DND-41 (cell line): ENCODE measurements at regions not wholly inside any gene's neighbourhood (a gene's known extent, or its start where the extent isn't known, plus 50 kb on each side); places are given as distances from the start of the nearest gene placed in this dataset.
"Not testable (repeated sequence)": the region's sequence is repeated elsewhere in the genome, so short reads cannot be mapped to it uniquely, and the experiment has no call there.

ENCODE experiments used
- ATAC-seq: fragments of 200-7000 bp; cut with Tn5 transposase; 3 replicates; pipeline ENCODE4 v1.9.1; 2021; ENCODE audit warnings: low read depth; ENCODE audit not compliant: insufficient read depth
- DNase-seq: peaks from one replicate; pipeline ENCODE4 v3.0.0-alpha.2; 2020
- H2AFZ ChIP-seq: 2 replicates; pipeline ENCODE4 v1.6.0; 2012; ENCODE audit warnings: low read depth, low read length
- H3K27ac ChIP-seq: 2 replicates; pipeline ENCODE4 v1.5.1; 2012; ENCODE audit warnings: low read length, inconsistent platforms
- H3K27me3 ChIP-seq: fragments of 200-600 bp; sonication (generic); 2 replicates; pipeline ENCODE4 v1.6.0; 2012; ENCODE audit warnings: low read length, mild to moderate bottlenecking, inconsistent platforms; ENCODE audit not compliant: insufficient read depth, poor library complexity
- H3K36me3 ChIP-seq: 2 replicates; pipeline ENCODE4 v1.5.1; 2012; ENCODE audit warnings: low read length, inconsistent platforms; ENCODE audit not compliant: insufficient read depth
- H3K4me1 ChIP-seq: 2 replicates; pipeline ENCODE4 v1.5.1; 2012; ENCODE audit warnings: mild to moderate bottlenecking, low read length; ENCODE audit not compliant: insufficient read depth
- H3K4me2 ChIP-seq: 2 replicates; pipeline ENCODE4 v1.6.0; 2012; ENCODE audit warnings: mild to moderate bottlenecking, moderate library complexity, low read length, inconsistent platforms; ENCODE audit not compliant: insufficient read depth
- H3K4me3 ChIP-seq, 2 experiments: fragments of 200-600 bp in 1 of 2; shearing (Covaris generic) in 1 of 2; 2 replicates each; pipeline ENCODE4 v1.5.1; 2012 to 2016; ENCODE audit warnings: inconsistent platforms in 2 of 2, low read length in 2 of 2, mild to moderate bottlenecking in 2 of 2, low read depth in 1 of 2, moderate library complexity in 1 of 2
- H3K79me2 ChIP-seq: 2 replicates; pipeline ENCODE4 v1.6.0; 2012; ENCODE audit warnings: low read length, inconsistent platforms; ENCODE audit not compliant: insufficient read depth
- H3K9ac ChIP-seq: 2 replicates; pipeline ENCODE4 v1.6.0; 2012; ENCODE audit warnings: low read depth, mild to moderate bottlenecking, inconsistent platforms, low read length, moderate library complexity
- H3K9me3 ChIP-seq: 2 replicates; pipeline ENCODE4 v1.5.1; 2012; ENCODE audit warnings: low read length, moderate library complexity, mild to moderate bottlenecking, inconsistent platforms; ENCODE audit not compliant: insufficient read depth, severe bottlenecking
- H4K20me1 ChIP-seq: 2 replicates; pipeline ENCODE4 v1.6.0; 2012; ENCODE audit warnings: low read length; ENCODE audit not compliant: insufficient read depth
- CTCF ChIP-seq: IDR thresholded peaks from 2 replicates; pipeline ENCODE4 v1.5.1; 2012; ENCODE audit warnings: borderline replicate concordance, low read length, moderate library complexity, mild to moderate bottlenecking; ENCODE audit not compliant: poor library complexity, severe bottlenecking; ENCODE audit errors: extremely low read depth
- EZH2 ChIP-seq: IDR thresholded peaks from 3 replicates; pipeline ENCODE4 v1.6.1; 2012; ENCODE audit warnings: borderline replicate concordance, low read depth, mild to moderate bottlenecking, moderate library complexity, low read length, inconsistent platforms; ENCODE audit not compliant: severe bottlenecking

GRCh38 chr17:54451051-54451450 lies 449.6 kb upstream of the TOM1L1 start:
- no peak for DNase-seq
- TF ChIP-seq CTCF = no peak
- TF ChIP-seq EZH2 = no peak
- Histone ChIP-seq H3K27me3 (no peaks in the 10 kb centered on the region), H3K79me2 (no peaks in the 10 kb centered on the region), H3K27ac (no peak overlapping the region), H4K20me1 (no peaks in the 10 kb centered on the region), H3K9me3 (peaks cover 16% of the 10 kb centered on the region), H3K4me1 (no peaks in the 10 kb centered on the region), H3K4me3 (no peak overlapping the region), H3K4me2 (no peak overlapping the region), H3K9ac (no peak overlapping the region), H3K36me3 (no peaks in the 10 kb centered on the region), H2AFZ (no peak overlapping the region)
- ATAC-seq = no peak

- H3K36me3 ChIP-seq = no peaks in the 10 kb centered on the region
These were observed 447.8 kb upstream of the TOM1L1 start for GRCh38 chr17:54452666-54453348.

GRCh38 chr17:54455251-54455868 lies 445.3 kb upstream of the TOM1L1 start:
- no peak overlapping the region for H3K9ac ChIP-seq
- H2AFZ ChIP-seq = no peak overlapping the region
- H3K9me3 ChIP-seq = peaks cover 16% of the 10 kb centered on the region
- no peaks in the 10 kb centered on the region for H3K36me3 ChIP-seq
- TF ChIP-seq EZH2 = no peak
- TF ChIP-seq CTCF = no peak
- no peaks in the 10 kb centered on the region for H4K20me1 ChIP-seq
- H3K79me2 ChIP-seq = no peaks in the 10 kb centered on the region
- no peak overlapping the region for H3K4me3 ChIP-seq
- DNase-seq (no peak), ATAC-seq (no peak)
- no peak overlapping the region for H3K27ac ChIP-seq
- no peak overlapping the region for H3K4me2 ChIP-seq
- H3K27me3 ChIP-seq = no peaks in the 10 kb centered on the region
- no peaks in the 10 kb centered on the region for H3K4me1 ChIP-seq

More at GRCh38 chr17:54452666-54453348, 447.8 kb upstream of the TOM1L1 start:
- no peaks in the 10 kb centered on the region for H3K4me1 ChIP-seq
- no peaks in the 10 kb centered on the region for H3K79me2 ChIP-seq
- no peaks in the 10 kb centered on the region for H3K27me3 ChIP-seq
- no peak overlapping the region for H3K4me2 ChIP-seq
- ATAC-seq = no peak
- no peak overlapping the region for H3K27ac ChIP-seq
- H3K9me3 ChIP-seq = peaks cover 16% of the 10 kb centered on the region
- no peak for TF ChIP-seq EZH2
- no peak for TF ChIP-seq CTCF
- H3K4me3 ChIP-seq = no peak overlapping the region
- no peak overlapping the region for H2AFZ ChIP-seq
- DNase-seq = no peak
- H3K9ac ChIP-seq = no peak overlapping the region
- no peaks in the 10 kb centered on the region for H4K20me1 ChIP-seq

GRCh38 chr17:54465443-54465842 lies 435.2 kb upstream of the TOM1L1 start:
- H3K4me1 ChIP-seq, H3K4me3 ChIP-seq, H4K20me1 ChIP-seq, ATAC-seq, H3K79me2 ChIP-seq, DNase-seq, H3K4me2 ChIP-seq, H3K27ac ChIP-seq, H3K36me3 ChIP-seq, H3K27me3 ChIP-seq, H3K9ac ChIP-seq, H3K9me3 ChIP-seq, H2AFZ ChIP-seq: not testable (repeated sequence)
